NCI-H446 (cell line): ENCODE measurements at regions not wholly inside any gene's neighbourhood (a gene's known extent, or its start where the extent isn't known, plus 50 kb on each side); places are given as distances from the start of the nearest gene placed in this dataset.
"Not testable (repeated sequence)": the region's sequence is repeated elsewhere in the genome, so short reads cannot be mapped to it uniquely, and the experiment has no call there.

ENCODE experiments used
- DNase-seq, 2 experiments: peaks; one replicate each; lab custom pipeline; 2025; lab: John Stamatoyannopoulos, UW

- DNase-seq, result no peak
Observed at GRCh38 chr1:67482733-67483482, 52.7 kb upstream of the SERBP1 start.

DNA sequence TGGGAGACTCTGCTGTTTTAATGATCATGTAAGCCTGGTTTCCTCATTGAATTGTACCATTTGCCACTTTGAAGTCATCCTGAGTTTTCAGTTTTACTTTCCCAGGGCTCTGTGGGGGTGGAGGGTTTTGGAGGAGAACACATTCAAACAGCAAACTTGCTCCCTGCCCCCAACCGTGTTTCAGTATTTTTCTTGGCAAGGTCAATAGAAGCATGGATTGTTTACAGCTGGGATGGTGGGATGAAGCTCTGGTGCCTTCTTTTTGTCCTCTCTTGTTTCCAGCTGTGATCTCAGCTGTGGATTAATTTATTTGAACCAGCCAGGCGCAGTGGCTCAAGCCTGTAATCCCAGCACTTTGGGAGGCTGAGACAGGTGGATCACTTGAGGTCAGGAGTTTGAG lies 54.3 kb upstream of the SERBP1 start:
- DNase-seq, result no peak

- DNase-seq, result no peak
Observed at GRCh38 chr1:67485046-67485811, 55.0 kb upstream of the SERBP1 start.

- no peak for DNase-seq
Observed at GRCh38 chr1:67489643-67490042, 59.4 kb upstream of the SERBP1 start.

DNA sequence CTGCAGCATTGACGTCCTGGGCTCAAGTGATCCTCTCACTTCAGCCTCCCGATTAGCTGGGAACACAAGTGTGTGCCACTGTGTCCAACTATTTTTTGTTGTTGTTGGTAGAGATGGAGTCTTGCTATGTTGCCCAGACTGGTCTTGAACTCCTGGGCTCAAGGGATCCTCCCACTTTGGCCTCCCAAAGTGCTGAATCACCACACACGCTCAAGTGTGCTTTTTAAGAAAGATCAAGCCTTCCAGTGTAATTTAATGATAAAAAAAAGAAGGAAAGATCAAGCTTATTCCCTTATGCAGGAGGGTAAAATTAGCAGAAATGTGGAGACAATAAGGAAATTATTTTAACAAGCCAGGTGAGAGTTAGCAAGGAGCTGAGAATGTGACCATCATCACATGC lies 61.1 kb upstream of the SERBP1 start:
- no peak for DNase-seq

DNA sequence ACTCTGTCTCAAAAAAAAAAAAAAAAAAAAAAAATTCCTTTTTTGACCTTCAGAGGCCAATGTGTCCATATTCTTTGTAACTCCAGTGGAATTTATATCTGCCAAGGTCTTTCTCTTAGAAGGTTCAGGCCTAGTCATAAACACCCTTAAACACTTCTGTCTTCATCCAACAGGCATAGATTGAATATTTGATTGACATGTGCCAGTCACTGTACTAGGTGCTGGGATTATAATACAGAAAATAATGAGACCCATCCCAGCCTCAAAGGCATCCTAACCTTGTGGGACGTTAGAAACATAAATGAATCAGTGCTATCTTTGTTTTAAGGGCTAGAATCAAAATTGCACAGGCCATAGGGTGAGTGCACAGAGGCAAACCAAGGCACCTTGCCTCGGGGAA lies 62.9 kb upstream of the SERBP1 start:
- no peak for DNase-seq

DNA sequence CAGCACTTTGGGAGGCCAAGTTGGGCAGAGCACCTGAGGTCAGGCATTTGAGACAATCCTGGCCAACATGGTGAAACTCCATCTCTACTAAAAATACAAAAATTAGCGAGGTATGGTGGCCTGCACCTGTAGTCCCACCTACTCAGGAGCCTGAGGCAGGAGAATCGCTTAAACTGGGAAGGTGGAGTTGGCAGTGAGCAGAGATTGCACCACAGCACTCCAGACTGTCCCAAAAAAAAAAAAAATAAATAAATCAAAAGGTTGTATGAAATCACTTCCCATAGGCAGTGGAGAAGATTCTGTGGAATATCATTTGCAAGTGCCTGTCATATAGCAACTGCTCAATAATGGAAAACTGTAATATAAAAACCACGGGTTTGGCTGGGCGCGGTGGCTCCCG lies 65.1 kb upstream of the SERBP1 start:
- DNase-seq, result no peak

- DNase-seq, result no peak
Observed at GRCh38 chr1:67496329-67496728, 66.1 kb upstream of the SERBP1 start.

DNA sequence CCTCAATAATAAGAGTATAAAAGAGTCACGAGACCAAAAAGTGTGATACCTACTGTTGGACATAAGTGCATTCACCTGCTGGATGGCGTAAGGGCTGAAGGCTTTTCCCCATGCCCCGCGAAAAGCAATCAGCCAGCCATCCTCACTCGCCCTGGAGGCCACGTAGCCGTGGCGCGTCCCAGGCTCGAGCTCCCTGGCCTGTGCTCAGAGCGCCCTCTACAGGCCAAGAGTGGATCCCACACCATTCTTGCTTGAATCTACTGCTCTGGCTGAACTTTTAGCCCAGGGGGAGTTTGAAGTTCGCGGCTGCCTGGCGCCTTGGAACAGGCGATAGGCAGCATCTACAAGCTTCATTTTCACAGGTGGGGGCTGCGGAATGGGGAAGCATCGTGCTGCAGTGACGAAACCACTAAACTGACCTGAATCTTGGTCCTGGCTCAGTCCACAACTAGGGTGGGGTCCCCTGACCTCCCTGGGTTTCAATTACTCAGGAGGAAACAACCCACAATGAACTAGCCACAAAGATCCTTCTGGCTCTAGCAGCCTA lies 70.3 kb upstream of the SERBP1 start:
- DNase-seq, result peak; percentile 87 to 94

- DNase-seq, result no peak
Observed at GRCh38 chr1:67503974-67504373, 73.8 kb upstream of the SERBP1 start.

DNA sequence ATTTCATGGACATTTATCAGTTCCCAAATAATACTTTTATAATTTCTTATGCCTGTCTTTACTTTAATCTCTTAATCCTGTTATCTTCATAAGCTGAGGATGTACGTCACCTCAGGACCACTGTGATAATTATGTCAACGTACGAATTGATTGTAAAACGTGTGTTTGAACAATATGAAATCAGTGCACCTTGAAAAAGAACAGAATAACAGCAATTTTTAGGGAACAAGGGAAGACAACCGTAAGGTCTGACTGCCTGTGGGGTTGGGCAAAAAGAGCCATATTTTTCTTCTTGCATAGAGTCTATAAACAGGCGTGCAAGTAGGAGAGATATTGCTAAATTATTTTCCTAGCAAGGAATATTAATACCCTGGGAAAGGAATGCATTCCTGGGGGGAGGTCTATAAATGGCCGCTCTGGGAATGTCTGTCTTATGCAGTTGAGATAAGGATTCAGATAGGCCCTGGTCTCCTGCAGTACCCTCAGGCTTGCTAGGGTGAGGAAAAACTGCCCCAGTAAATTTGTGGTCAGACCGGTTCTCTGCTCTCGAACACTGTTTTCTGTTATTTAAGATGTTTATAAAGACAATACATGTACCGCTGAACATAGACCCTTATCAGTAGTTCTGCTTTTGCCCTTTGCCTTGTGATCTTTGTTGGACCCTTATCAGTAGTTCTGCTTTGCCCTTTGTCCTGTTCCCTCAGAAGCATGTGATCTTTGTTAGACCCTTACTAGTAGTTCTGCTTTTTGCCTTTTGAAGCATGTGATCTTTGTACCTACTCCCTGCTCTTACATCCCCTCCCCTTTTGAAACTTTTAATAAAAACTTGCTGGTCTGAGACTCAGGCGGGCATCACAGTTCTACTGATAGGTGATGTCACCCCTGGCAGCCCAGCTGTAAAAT lies 83.4 kb upstream of the SERBP1 start:
- not testable (repeated sequence) for DNase-seq

- DNase-seq, result no peak
Observed at GRCh38 chr1:67514300-67514699, 84.1 kb upstream of the SERBP1 start.

DNA sequence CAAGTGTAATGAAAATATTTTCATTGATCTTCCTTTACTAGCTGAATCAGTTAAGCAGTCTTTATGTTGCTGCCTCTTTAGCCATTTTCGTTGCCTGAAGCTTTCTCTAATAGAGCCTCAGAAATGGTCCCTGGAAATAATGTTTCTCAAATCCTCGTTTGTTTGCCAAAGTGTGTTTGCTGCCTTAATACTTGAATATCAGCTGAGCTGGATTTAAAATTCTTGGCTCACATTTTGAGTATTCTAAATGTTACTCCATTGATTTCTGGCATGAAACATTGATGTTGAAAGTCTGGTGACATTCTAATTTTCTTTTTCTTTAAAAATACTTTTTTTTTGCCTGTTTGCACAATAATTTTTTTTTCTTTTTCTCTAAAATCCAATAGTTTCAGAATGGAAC lies 84.6 kb upstream of the SERBP1 start:
- no peak for DNase-seq

DNA sequence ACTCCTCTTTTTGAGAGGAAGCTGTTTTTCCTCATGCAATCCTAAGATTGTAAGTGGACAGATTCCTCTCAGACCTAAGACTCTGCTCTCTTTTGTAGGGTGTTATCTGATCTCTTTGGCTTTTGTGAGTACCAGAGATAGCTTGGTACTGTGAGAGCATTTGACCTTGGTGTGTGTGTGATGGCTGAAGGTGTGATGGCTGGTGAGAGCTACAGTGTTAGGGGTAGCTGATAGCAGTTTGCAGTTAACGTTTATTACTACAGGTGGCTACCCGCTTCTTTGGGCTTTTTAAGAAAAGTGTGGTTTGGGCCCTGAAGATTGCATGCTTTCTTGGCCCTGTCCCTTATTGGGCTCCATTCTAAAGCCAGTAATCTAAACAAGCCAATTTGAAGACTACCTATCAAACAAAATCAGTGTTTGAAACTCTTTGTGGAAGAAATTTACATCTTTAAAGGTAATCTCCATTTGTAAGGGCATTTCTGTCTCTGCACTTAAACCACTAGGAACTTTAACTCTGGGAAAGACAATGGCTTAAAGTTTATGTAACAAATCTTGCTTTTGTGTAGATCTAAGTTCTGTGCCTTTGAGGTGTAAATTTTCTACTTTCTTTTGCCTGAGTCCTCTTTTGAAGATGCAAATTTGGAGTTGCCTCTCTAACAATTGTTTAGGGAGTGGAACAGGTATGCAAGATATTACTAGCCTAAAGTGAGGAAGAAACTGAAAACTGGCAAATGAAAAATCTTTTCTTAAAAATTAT lies 85.3 kb upstream of the SERBP1 start:
- DNase-seq, result no peak

GRCh38 chr1:67517046-67517445 lies 86.8 kb upstream of the SERBP1 start:
- no peak for DNase-seq

GRCh38 chr1:67522001-67522441 lies 91.8 kb upstream of the SERBP1 start:
- DNase-seq, result no peak

DNA sequence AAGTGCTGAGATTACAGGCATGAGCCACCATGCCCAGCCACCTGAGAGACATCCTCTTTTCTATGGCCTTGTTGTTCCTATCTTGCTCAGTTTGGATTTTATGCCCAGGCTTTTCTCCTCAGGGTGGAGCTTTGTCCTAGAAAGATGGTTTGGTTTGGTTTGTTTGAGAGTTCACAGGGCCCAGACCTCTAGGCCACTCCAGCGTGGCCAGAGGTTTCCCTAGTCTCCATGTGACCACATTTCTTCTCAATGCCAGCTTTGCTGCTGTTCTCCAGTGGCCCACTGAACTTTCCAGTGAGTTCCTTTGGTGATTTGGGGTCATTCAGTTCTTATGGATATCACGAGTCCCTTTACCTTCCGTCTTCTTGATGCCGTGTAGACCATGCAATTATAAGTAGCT lies 92.6 kb upstream of the SERBP1 start:
- DNase-seq, result no peak

DNA sequence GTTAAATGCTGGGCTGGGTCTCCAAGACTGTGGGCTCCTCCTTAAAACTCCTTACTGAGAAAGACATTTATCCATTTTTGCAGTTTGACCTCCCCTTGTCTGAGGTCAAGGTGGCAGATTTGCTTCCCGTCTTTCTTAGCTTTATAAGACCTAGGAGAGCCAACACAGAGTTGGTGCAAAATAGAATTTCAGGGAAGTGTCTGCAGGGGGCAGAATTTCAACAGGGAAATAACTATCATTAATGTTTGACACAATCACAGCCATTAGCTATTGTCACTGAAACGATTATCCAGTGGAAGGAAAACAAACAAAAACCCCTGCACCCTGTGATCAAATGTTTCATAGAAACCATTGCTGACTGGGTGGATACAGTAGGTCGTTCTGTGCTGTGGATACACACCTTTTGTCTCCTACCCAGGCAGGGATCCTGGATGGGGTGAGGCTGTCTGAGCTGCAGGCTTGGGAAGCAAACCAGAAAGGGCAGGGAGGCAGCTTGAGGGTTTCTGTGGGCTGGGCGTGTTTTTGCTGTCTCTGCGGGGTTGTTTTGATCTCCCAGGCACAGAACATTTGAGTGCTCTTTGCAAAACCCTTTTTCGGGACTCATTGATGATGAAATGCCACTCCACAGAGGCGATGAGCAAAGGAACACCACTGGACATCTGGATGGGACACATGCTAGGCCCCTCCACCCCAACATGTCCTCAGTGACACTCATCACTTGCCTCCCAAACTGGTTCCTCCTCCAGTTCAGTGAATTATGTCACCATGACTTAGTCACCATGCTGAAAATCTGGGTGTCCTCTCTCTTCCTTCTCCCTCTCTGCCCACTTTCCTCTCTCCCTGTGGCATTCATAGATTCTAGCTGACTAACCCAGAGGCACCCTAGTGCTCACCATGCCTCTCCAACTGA lies 94.2 kb upstream of the SERBP1 start:
- no peak for DNase-seq

DNA sequence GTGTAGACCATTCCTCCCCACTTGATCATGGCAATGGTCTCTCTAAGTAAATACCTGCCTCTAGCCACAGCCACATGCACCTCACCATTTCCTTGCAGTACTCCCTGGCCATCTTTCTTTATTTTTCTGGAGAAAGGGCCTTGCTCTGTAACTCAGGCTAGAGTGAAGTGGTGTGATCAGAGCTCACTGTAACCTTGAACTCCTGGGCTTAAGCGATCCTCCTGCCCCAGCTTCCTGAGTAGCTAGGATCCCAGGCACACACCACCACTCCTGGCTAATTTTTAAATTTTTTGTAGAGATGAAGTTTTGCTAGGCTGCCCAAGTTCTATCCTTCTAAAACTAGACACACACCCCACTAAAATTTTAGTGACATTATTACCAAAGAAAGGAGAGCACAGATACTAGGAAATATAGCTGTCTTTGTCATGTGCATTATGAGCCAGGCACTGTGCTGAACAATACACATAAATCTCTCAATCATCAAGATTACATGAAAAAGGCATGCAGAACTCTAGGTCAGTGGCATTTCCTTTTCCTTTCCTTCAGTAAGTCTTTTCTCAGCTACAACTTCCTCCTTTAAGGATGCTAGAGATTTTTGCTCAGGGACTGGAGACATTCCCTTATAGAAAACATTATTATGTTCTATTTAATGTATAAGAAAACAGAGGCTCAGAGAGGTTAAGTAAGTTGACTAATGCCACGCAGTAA lies 95.0 kb upstream of the SERBP1 start:
- no peak for DNase-seq

- DNase-seq, result no peak
Observed at GRCh38 chr1:67528141-67528540, 97.9 kb upstream of the SERBP1 start.
